Keratinocyte (primary cell): ENCODE measurements at regions not wholly inside any gene's neighbourhood (a gene's known extent, or its start where the extent isn't known, plus 50 kb on each side); places are given as distances from the start of the nearest gene placed in this dataset.

ENCODE experiments used
- DNase-seq: peaks from one replicate; pipeline ENCODE4 v3.0.0-alpha.2; 2011; ENCODE audit warnings: low read depth, missing footprints, low spot score
- FAIRE-seq: peaks from 2 replicates; lab custom pipeline; 2011; peaks lifted over from hg19 to GRCh38; lab: Jason Lieb, UNC
- H2AFZ ChIP-seq: 2 replicates; pipeline ENCODE4 v1.6.0; 2012; ENCODE audit warnings: low read length, control low read depth, inconsistent platforms; ENCODE audit not compliant: control insufficient read depth
- H3K27ac ChIP-seq: 2 replicates; pipeline ENCODE4 v1.5.1; 2011; ENCODE audit warnings: low read length; ENCODE audit not compliant: control insufficient read depth, insufficient read depth
- H3K27me3 ChIP-seq: 3 replicates; pipeline ENCODE4 v1.6.0; 2011; ENCODE audit warnings: low read length; ENCODE audit not compliant: control insufficient read depth, insufficient read depth; ENCODE audit errors: extremely low read depth
- H3K36me3 ChIP-seq, 2 experiments: 2 replicates in 1 of 2; 3 replicates in 1 of 2; pipeline ENCODE4 v1.5.1; 2011; ENCODE audit warnings: low read length in 2 of 2, mild to moderate bottlenecking in 1 of 2; ENCODE audit not compliant: control insufficient read depth in 2 of 2, insufficient read depth in 2 of 2; ENCODE audit errors: extremely low read depth in 1 of 2
- H3K4me1 ChIP-seq: 3 replicates; pipeline ENCODE4 v1.5.1; 2011; ENCODE audit warnings: low read length; ENCODE audit not compliant: control insufficient read depth, insufficient read depth; ENCODE audit errors: extremely low read depth
- H3K4me2 ChIP-seq: 3 replicates; pipeline ENCODE4 v1.6.0; 2011; ENCODE audit warnings: low read depth, low read length; ENCODE audit not compliant: control insufficient read depth, insufficient read depth; ENCODE audit errors: extremely low read depth
- H3K4me3 ChIP-seq, 3 experiments: fragments of 200-600 bp in 1 of 3; sonication (generic) in 1 of 3; 2 replicates in 2 of 3; 3 replicates in 1 of 3; pipeline ENCODE4 v1.5.1; 2011 to 2016; ENCODE audit warnings: low read length in 3 of 3, mild to moderate bottlenecking in 3 of 3, control low read depth in 2 of 3, inconsistent platforms in 1 of 3, low read depth in 1 of 3, mixed read lengths in 1 of 3, mixed run types in 1 of 3, moderate library complexity in 1 of 3; ENCODE audit not compliant: control insufficient read depth in 2 of 3, insufficient read depth in 2 of 3; ENCODE audit errors: extremely low read depth in 1 of 3
- H3K79me2 ChIP-seq: 2 replicates; pipeline ENCODE4 v1.6.0; 2012; ENCODE audit warnings: low read length; ENCODE audit not compliant: control insufficient read depth, insufficient read depth
- H3K9ac ChIP-seq: 3 replicates; pipeline ENCODE4 v1.6.0; 2011; ENCODE audit warnings: low read length; ENCODE audit not compliant: control insufficient read depth, insufficient read depth; ENCODE audit errors: extremely low read depth
- H3K9me1 ChIP-seq: 3 replicates; pipeline ENCODE4 v1.6.0; 2011; ENCODE audit warnings: low read length; ENCODE audit not compliant: control insufficient read depth, insufficient read depth; ENCODE audit errors: extremely low read depth
- H3K9me3 ChIP-seq: 2 replicates; pipeline ENCODE4 v1.5.1; 2012; ENCODE audit warnings: low read depth, low read length; ENCODE audit not compliant: control insufficient read depth
- H4K20me1 ChIP-seq: 3 replicates; pipeline ENCODE4 v1.6.0; 2011; ENCODE audit warnings: low read length; ENCODE audit not compliant: control insufficient read depth, insufficient read depth; ENCODE audit errors: extremely low read depth
- CTCF ChIP-seq, 3 experiments: IDR thresholded peaks in 1 of 3; conservative IDR thresholded peaks in 1 of 3; optimal IDR thresholded peaks in 1 of 3; 2 replicates in 2 of 3; 3 replicates in 1 of 3; pipeline versions ENCODE3 to v1.5.1; 2011; ENCODE audit warnings: low read length in 3 of 3, mild to moderate bottlenecking in 3 of 3, moderate library complexity in 2 of 3, control low read depth in 1 of 3, inconsistent platforms in 1 of 3; ENCODE audit not compliant: insufficient read depth in 2 of 3; ENCODE audit errors: extremely low read depth in 1 of 3
- EZH2 ChIP-seq: IDR thresholded peaks from one replicate; pipeline ENCODE4 v1.6.1; 2012; ENCODE audit warnings: inconsistent platforms, mild to moderate bottlenecking, low read length, moderate library complexity
- dilution Hi-C: fragments of 300-500 bp; cut with MboI; formaldehyde crosslinking; loops from one replicate; pipeline ENCODE4 v1.7.0; 2020; ENCODE audit warnings: low sequenced_read_pairs; ENCODE audit not compliant: extremely low pct_ligation_motif_present

- DNase-seq: no peak
- Histone ChIP-seq H3K4me2 (no peak overlapping the region), H3K4me3 (no peak overlapping the region), H3K9me1 (no peaks in the 10 kb centered on the region), H2AFZ (no peak overlapping the region), H3K4me1 (no peaks in the 10 kb centered on the region), H3K79me2 (no peaks in the 10 kb centered on the region), H3K27ac (no peak overlapping the region), H3K9ac (no peak overlapping the region), H3K36me3 (no peaks in the 10 kb centered on the region), H3K9me3 (no peaks in the 10 kb centered on the region), H3K27me3 (no peaks in the 10 kb centered on the region), H4K20me1 (no peaks in the 10 kb centered on the region)
- no peak for FAIRE-seq
- no peak for TF ChIP-seq EZH2
- no peak for TF ChIP-seq CTCF (optimal IDR thresholded peaks at IDR 0.05 in 1 of 3, IDR thresholded peaks at IDR 0.05 in 1 of 3, conservative IDR thresholded peaks at IDR 0.05 in 1 of 3; ENCODE audit: extremely low read depth in 1 of 3, insufficient read depth in 2 of 3, low read length in 3 of 3)
- dilution Hi-C loops: no loop called here
Observed at GRCh38 chr6:15852289-15852688, 189.5 kb upstream of the DTNBP1 start.

- H3K4me1 ChIP-seq: no peaks in the 10 kb centered on the region
- H3K79me2 ChIP-seq: no peaks in the 10 kb centered on the region
- H3K27me3 ChIP-seq: no peaks in the 10 kb centered on the region
- TF ChIP-seq CTCF (optimal IDR thresholded peaks at IDR 0.05 in 1 of 3, IDR thresholded peaks at IDR 0.05 in 1 of 3, conservative IDR thresholded peaks at IDR 0.05 in 1 of 3; ENCODE audit: extremely low read depth in 1 of 3, insufficient read depth in 2 of 3, low read length in 3 of 3) (no peak), EZH2 (no peak)
- H4K20me1 ChIP-seq: no peaks in the 10 kb centered on the region
- no peak overlapping the region for H3K27ac ChIP-seq
- DNase-seq: no peak
- FAIRE-seq: no peak
- no peak overlapping the region for H3K4me3 ChIP-seq
- H3K9me3 ChIP-seq: no peaks in the 10 kb centered on the region
- dilution Hi-C loops: no loop called here
- no peaks in the 10 kb centered on the region for H3K9me1 ChIP-seq
- no peak overlapping the region for H3K9ac ChIP-seq
- no peaks in the 10 kb centered on the region for H3K36me3 ChIP-seq
- H3K4me2 ChIP-seq: no peak overlapping the region
- no peak overlapping the region for H2AFZ ChIP-seq
Observed at GRCh38 chr6:15849395-15849794, 186.6 kb upstream of the DTNBP1 start.
